ENCODE measurements at regions not wholly inside any gene's neighbourhood (a gene's known extent, or its start where the extent isn't known, plus 50 kb on each side); places are given as distances from the start of the nearest gene placed in this dataset.

DNA sequence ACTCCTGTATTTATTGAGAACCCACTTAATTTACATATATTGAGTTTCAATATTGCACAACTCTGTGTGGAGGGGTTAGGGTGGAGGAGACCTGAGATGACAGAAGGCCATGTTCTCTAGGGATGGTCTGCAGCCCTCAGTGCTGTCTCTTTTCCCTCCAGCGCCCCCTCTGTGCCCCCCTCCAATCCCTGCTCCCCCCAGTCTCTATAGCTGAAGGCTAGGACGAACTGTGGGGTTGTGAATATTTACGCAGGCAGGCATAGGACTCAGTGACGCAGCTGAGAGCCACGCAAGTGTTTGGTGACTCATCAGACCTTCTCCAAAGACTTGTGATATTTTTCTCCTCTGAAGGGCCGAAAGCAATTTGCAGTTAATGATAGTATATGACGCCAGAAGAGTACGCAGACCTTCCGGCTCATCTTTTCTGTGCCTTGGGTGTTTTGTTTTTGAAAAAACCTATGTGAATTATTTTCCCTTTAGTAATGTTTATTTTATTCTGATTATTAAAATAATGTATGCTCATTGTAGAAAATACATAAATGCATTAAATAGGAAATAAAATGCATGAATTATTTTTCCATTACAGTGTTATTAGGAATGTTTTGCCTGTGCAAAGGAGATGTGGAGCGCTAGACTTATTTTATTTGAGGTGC, 85.3 kb downstream of the SLC25A47 start:
- 91% methylated on average over 10 of the region's 10 CpGs for WGBS
- no peak for DNase-seq (ENCODE audit: low spot score in 2 of 2)

DNA sequence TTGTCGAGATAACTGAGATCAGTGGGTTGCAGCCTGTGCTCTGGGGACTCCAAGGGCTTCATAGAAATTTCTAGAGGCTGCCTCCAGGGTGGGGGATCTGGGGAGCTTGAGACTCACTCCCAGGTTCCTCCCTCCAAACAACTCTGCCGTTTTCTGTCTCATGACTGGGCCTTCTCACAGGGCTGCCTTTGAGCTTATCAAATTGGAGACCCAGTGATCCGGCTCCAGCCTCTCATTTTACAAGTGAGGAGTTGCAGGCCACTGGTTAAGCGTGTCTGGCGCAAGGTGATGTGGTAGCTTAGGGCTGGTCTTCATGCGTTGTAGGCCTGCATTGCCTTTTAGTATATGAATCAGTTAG, 85.8 kb downstream of the SLC25A47 start:
- 91% methylated on average over 6 of the region's 6 CpGs for WGBS
- H3K9me3 ChIP-seq = no peaks in the 10 kb centered on the region
- no peak for DNase-seq (ENCODE audit: low spot score in 2 of 2)
- no peaks in the 10 kb centered on the region for H3K27me3 ChIP-seq
- H3K27ac ChIP-seq = no peak overlapping the region
- H3K4me1 ChIP-seq = peaks cover 12% of the 10 kb centered on the region
- H3K4me3 ChIP-seq = no peak overlapping the region
- TF ChIP-seq POLR2AphosphoS5 (IDR thresholded peaks at IDR 0.05) (no peak), EP300 (IDR thresholded peaks at IDR 0.05) (no peak), POLR2A (IDR thresholded peaks at IDR 0.05) (no peak)
- TF ChIP-seq, protein P1, sequence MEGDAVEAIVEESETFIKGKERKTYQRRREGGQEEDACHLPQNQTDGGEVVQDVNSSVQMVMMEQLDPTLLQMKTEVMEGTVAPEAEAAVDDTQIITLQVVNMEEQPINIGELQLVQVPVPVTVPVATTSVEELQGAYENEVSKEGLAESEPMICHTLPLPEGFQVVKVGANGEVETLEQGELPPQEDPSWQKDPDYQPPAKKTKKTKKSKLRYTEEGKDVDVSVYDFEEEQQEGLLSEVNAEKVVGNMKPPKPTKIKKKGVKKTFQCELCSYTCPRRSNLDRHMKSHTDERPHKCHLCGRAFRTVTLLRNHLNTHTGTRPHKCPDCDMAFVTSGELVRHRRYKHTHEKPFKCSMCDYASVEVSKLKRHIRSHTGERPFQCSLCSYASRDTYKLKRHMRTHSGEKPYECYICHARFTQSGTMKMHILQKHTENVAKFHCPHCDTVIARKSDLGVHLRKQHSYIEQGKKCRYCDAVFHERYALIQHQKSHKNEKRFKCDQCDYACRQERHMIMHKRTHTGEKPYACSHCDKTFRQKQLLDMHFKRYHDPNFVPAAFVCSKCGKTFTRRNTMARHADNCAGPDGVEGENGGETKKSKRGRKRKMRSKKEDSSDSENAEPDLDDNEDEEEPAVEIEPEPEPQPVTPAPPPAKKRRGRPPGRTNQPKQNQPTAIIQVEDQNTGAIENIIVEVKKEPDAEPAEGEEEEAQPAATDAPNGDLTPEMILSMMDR (IDR thresholded peaks at IDR 0.05) = no peak
- no peaks in the 10 kb centered on the region for H3K36me3 ChIP-seq

More for the DNA sequence above, 85.3 kb downstream of the SLC25A47 start:
- no peaks in the 10 kb centered on the region for H3K36me3 ChIP-seq
- TF ChIP-seq EP300 (IDR thresholded peaks at IDR 0.05) (no peak), POLR2AphosphoS5 (IDR thresholded peaks at IDR 0.05) (no peak), POLR2A (IDR thresholded peaks at IDR 0.05) (no peak)
- TF ChIP-seq, protein P1 (IDR thresholded peaks at IDR 0.05) = no peak
- H3K27ac ChIP-seq = no peak overlapping the region
- no peak overlapping the region for H3K4me3 ChIP-seq
- H3K27me3 ChIP-seq = no peaks in the 10 kb centered on the region
- H3K4me1 ChIP-seq = peaks cover 12% of the 10 kb centered on the region
- no peaks in the 10 kb centered on the region for H3K9me3 ChIP-seq

DNA sequence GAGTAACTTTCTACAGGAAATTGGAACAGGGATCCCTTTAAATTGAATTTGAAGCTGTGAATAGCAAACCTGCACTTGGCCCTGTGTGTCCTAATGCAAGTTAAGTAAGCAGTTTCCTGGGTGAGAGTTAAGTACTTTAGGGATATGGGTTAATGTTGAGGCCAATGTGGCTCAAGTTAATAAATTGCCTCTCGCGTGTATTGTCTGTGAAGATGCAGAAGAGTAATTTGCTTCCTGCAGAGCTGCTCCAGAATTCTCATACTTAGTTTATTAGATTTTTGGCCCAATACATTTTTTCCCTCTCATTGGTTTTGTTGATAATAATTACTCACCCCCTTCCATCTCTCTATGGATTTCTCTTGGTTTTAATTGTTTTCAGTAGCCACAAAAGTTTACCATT, 86.5 kb downstream of the SLC25A47 start:
- Histone ChIP-seq H3K27ac (no peak overlapping the region), H3K4me3 (no peak overlapping the region), H3K36me3 (no peaks in the 10 kb centered on the region), H3K9me3 (no peaks in the 10 kb centered on the region), H3K4me1 (peaks cover 12% of the 10 kb centered on the region), H3K27me3 (no peaks in the 10 kb centered on the region)
- DNase-seq (ENCODE audit: low spot score in 2 of 2) = no peak
- TF ChIP-seq POLR2A (IDR thresholded peaks at IDR 0.05) = no peak
- TF ChIP-seq, protein P1 (IDR thresholded peaks at IDR 0.05) = no peak
- TF ChIP-seq EP300 (IDR thresholded peaks at IDR 0.05) = no peak
- TF ChIP-seq POLR2AphosphoS5 (IDR thresholded peaks at IDR 0.05) = no peak
- WGBS = 59% methylated on average over 2 of the region's 2 CpGs

DNA sequence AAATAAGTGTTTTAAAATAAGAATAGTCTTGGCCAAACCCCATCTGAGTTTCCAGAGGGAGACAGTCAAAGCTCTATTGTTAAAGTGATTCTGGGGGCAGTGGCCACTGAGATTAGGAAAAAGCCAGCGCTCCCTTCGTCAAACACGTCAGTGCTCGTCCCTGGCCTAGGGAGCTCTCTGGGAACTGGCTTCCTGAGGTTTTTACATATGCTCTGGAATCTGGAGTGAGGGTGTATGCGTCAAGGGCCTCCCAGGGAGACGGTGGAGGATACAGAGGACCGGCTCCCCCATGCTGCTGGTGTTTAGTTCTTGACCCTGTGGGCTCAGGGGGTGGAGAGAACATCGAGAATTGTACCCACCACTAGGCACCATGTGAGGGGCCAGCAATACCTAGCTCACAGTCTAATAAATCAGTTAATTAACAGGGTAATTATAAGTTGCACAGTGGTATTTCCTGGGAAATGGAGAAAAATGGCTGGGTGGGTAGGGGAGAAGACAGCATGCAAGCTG, 87.0 kb downstream of the SLC25A47 start:
- DNase-seq (ENCODE audit: low spot score in 2 of 2) = no peak
- Histone ChIP-seq H3K9me3 (no peaks in the 10 kb centered on the region), H3K27me3 (no peaks in the 10 kb centered on the region), H3K4me3 (no peak overlapping the region), H3K36me3 (no peaks in the 10 kb centered on the region), H3K27ac (no peak overlapping the region), H3K4me1 (peaks cover 12% of the 10 kb centered on the region)
- 65% methylated on average over 8 of the region's 8 CpGs for WGBS
- TF ChIP-seq POLR2AphosphoS5 (IDR thresholded peaks at IDR 0.05) (no peak), POLR2A (IDR thresholded peaks at IDR 0.05) (no peak), EP300 (IDR thresholded peaks at IDR 0.05) (no peak)
- TF ChIP-seq, protein P1 (IDR thresholded peaks at IDR 0.05) = no peak

DNA sequence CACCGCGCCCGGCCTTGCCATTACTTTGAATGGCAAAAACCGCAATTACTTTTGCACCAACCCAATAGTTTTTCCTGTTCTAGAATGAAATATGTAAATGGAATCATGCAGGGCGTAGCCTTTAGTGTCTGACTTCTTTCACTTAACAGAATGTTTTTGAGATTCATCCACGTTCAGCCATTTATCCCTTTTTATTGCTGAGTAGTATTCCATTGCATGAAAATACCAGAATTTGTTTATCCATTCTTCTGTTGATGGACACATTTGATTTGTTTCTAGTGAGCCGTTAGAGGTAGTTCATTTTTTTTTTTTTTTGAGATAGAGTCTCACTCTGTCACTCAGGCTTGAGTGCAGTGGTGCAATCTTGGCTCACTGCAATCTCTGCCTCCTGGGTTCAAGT, 90.6 kb downstream of the SLC25A47 start:
- Histone ChIP-seq H3K27ac (no peak overlapping the region), H3K4me1 (peaks cover 12% of the 10 kb centered on the region), H3K4me3 (no peak overlapping the region), H3K9me3 (no peaks in the 10 kb centered on the region), H3K27me3 (no peaks in the 10 kb centered on the region), H3K36me3 (no peaks in the 10 kb centered on the region)
- 99% methylated on average over 7 of the region's 7 CpGs for WGBS
- TF ChIP-seq EP300 (IDR thresholded peaks at IDR 0.05) (no peak), POLR2A (IDR thresholded peaks at IDR 0.05) (no peak), POLR2AphosphoS5 (IDR thresholded peaks at IDR 0.05) (no peak)
- TF ChIP-seq, protein P1 (IDR thresholded peaks at IDR 0.05) = no peak
- no peak for DNase-seq (ENCODE audit: low spot score in 2 of 2)
